C4-2B (cell line): ENCODE measurements at regions not wholly inside any gene's neighbourhood (a gene's known extent, or its start where the extent isn't known, plus 50 kb on each side); places are given as distances from the start of the nearest gene placed in this dataset.
"Not testable (repeated sequence)": the region's sequence is repeated elsewhere in the genome, so short reads cannot be mapped to it uniquely, and the experiment has no call there.

ENCODE experiments used
- H3K27ac ChIP-seq: fragments of 450-650 bp; 2 replicates; pipeline ENCODE4 v1.5.1; 2017
- CTCF ChIP-seq: fragments of 450-650 bp; conservative IDR thresholded peaks from 2 replicates; pipeline ENCODE4 v1.5.1; 2017; ENCODE audit warnings: mild to moderate bottlenecking
- ZFX ChIP-seq: fragments of 450-650 bp; IDR thresholded peaks from 2 replicates; pipeline ENCODE4 v1.6.1; 2017

- H3K27ac ChIP-seq, result no peak overlapping the region
- TF ChIP-seq ZFX, result no peak
- TF ChIP-seq CTCF, result no peak
Measured at GRCh38 chr3:145246291-145246690, 914.7 kb downstream of the PLOD2 start.

GRCh38 chr3:145248928-145249327 lies 912.1 kb downstream of the PLOD2 start:
- TF ChIP-seq CTCF, result no peak
- no peak for TF ChIP-seq ZFX
- H3K27ac ChIP-seq, result no peak overlapping the region

- TF ChIP-seq ZFX, result no peak
- no peak for TF ChIP-seq CTCF
- H3K27ac ChIP-seq, result no peak overlapping the region
Measured at GRCh38 chr3:145251311-145251710, 909.7 kb downstream of the PLOD2 start.

GRCh38 chr3:145257967-145258366 lies 903.0 kb downstream of the PLOD2 start:
- H3K27ac ChIP-seq, result not testable (repeated sequence)

- TF ChIP-seq CTCF, result no peak
- TF ChIP-seq ZFX, result no peak
- no peak overlapping the region for H3K27ac ChIP-seq
Measured at GRCh38 chr3:145259166-145259880, 901.7 kb downstream of the PLOD2 start.

GRCh38 chr3:145263458-145263857 lies 897.5 kb downstream of the PLOD2 start:
- not testable (repeated sequence) for H3K27ac ChIP-seq

GRCh38 chr3:145266368-145266767 lies 894.6 kb downstream of the PLOD2 start:
- TF ChIP-seq CTCF (peak; percentile 28), ZFX (no peak)
- no peak overlapping the region for H3K27ac ChIP-seq

GRCh38 chr3:145269106-145269505 lies 891.9 kb downstream of the PLOD2 start:
- H3K27ac ChIP-seq, result no peak overlapping the region
- TF ChIP-seq CTCF (no peak), ZFX (no peak)
